HUES64 (cell line): ENCODE measurements at regions not wholly inside any gene's neighbourhood (a gene's known extent, or its start where the extent isn't known, plus 50 kb on each side); places are given as distances from the start of the nearest gene placed in this dataset.
"Not testable (repeated sequence)": the region's sequence is repeated elsewhere in the genome, so short reads cannot be mapped to it uniquely, and the experiment has no call there.

Source experiments
- H3K27ac ChIP-seq: 2 replicates; pipeline ENCODE4 v1.7.0; 2013; ENCODE audit warnings: low read depth, low read length, inconsistent platforms
- H3K27me3 ChIP-seq: 2 replicates; pipeline ENCODE4 v1.6.1; 2013; ENCODE audit warnings: mild to moderate bottlenecking, low read length; ENCODE audit not compliant: insufficient read depth
- H3K36me3 ChIP-seq: 2 replicates; pipeline ENCODE4 v1.6.1; 2013; ENCODE audit warnings: mild to moderate bottlenecking, low read length; ENCODE audit not compliant: insufficient read depth
- H3K4me1 ChIP-seq: 2 replicates; pipeline ENCODE4 v1.6.1; 2013; ENCODE audit warnings: mild to moderate bottlenecking, low read length, moderate library complexity; ENCODE audit not compliant: insufficient read depth
- H3K4me3 ChIP-seq: 2 replicates; pipeline ENCODE4 v1.5.1; 2013; ENCODE audit warnings: mild to moderate bottlenecking, low read length, moderate library complexity
- H3K9ac ChIP-seq: 2 replicates; pipeline ENCODE4 v1.6.1; 2013; ENCODE audit warnings: mild to moderate bottlenecking, low read depth, low read length
- H3K9me3 ChIP-seq: 2 replicates; pipeline ENCODE4 v1.6.1; 2013; ENCODE audit warnings: low read depth, low read length; ENCODE audit not compliant: insufficient read depth
- WGBS: fragments of 150-250, 120-280 bp; methylation state at CpG from one replicate; pipeline ENCODE4 v1.1.7; 2013; ENCODE audit warnings: missing lambda C conversion rate; 5-methylcytosine and 5-hydroxymethylcytosine counted together

GRCh38 chr15:100770661-100771584 lies 108.7 kb upstream of the ALDH1A3 start:
- Histone ChIP-seq H3K9ac (no peak overlapping the region), H3K4me1 (peaks cover 19% of the 10 kb centered on the region), H3K9me3 (peaks cover 8% of the 10 kb centered on the region), H3K27me3 (no peaks in the 10 kb centered on the region), H3K27ac (no peak overlapping the region), H3K4me3 (no peak overlapping the region), H3K36me3 (no peaks in the 10 kb centered on the region)
- 89% methylated on average over 10 of the region's 12 CpGs for WGBS

GRCh38 chr15:100771746-100772145 lies 107.9 kb upstream of the ALDH1A3 start:
- no peaks in the 10 kb centered on the region for H3K27me3 ChIP-seq
- H3K4me3 ChIP-seq = no peak overlapping the region
- WGBS = 86% methylated on average over 4 of the region's 4 CpGs
- peaks cover 12% of the 10 kb centered on the region for H3K9me3 ChIP-seq
- no peak overlapping the region for H3K27ac ChIP-seq
- H3K4me1 ChIP-seq = peaks cover 13% of the 10 kb centered on the region
- no peaks in the 10 kb centered on the region for H3K36me3 ChIP-seq
- no peak overlapping the region for H3K9ac ChIP-seq

- WGBS = 70% methylated on average over 6 of the region's 6 CpGs
These were observed 107.2 kb upstream of the ALDH1A3 start for GRCh38 chr15:100772478-100772877.

GRCh38 chr15:100772892-100773520 lies 106.6 kb upstream of the ALDH1A3 start:
- Histone ChIP-seq H3K36me3 (no peaks in the 10 kb centered on the region), H3K9me3 (peaks cover 12% of the 10 kb centered on the region), H3K4me3 (no peak overlapping the region), H3K27ac (no peak overlapping the region), H3K27me3 (no peaks in the 10 kb centered on the region), H3K4me1 (peaks cover 13% of the 10 kb centered on the region), H3K9ac (peak overlapping the region; percentile 35; the same call in 1 of the 2 replicates)
- WGBS = 88% methylated on average over 8 of the region's 9 CpGs

More at GRCh38 chr15:100772478-100772877, 107.2 kb upstream of the ALDH1A3 start:
- Histone ChIP-seq H3K9me3 (peaks cover 12% of the 10 kb centered on the region), H3K36me3 (no peaks in the 10 kb centered on the region), H3K27me3 (no peaks in the 10 kb centered on the region), H3K4me1 (peaks cover 13% of the 10 kb centered on the region), H3K4me3 (no peak overlapping the region), H3K9ac (no peak overlapping the region), H3K27ac (no peak overlapping the region)

- H3K27ac ChIP-seq, H3K9ac ChIP-seq, H3K27me3 ChIP-seq, H3K36me3 ChIP-seq, H3K4me3 ChIP-seq: not testable (repeated sequence)
- WGBS = 93% methylated on average over 23 of the region's 28 CpGs
- peaks cover 13% of the 10 kb centered on the region for H3K4me1 ChIP-seq
- H3K9me3 ChIP-seq = peaks cover 12% of the 10 kb centered on the region
These were observed 105.6 kb upstream of the ALDH1A3 start for GRCh38 chr15:100774044-100774443.

- Histone ChIP-seq H3K9me3 (peaks cover 12% of the 10 kb centered on the region), H3K27me3 (no peaks in the 10 kb centered on the region), H3K9ac (no peak overlapping the region), H3K4me3 (no peak overlapping the region), H3K36me3 (no peaks in the 10 kb centered on the region), H3K4me1 (peaks cover 13% of the 10 kb centered on the region), H3K27ac (no peak overlapping the region)
- 94% methylated on average over 12 of the region's 12 CpGs for WGBS
These were observed 103.9 kb upstream of the ALDH1A3 start for GRCh38 chr15:100775581-100776185.

- no peak overlapping the region for H3K9ac ChIP-seq
- no peaks in the 10 kb centered on the region for H3K36me3 ChIP-seq
- H3K9me3 ChIP-seq = peaks cover 12% of the 10 kb centered on the region
- H3K4me3 ChIP-seq = no peak overlapping the region
- no peaks in the 10 kb centered on the region for H3K27me3 ChIP-seq
- WGBS = 93% methylated on average over 2 of the region's 2 CpGs
- H3K27ac ChIP-seq = no peak overlapping the region
- H3K4me1 ChIP-seq = peaks cover 5% of the 10 kb centered on the region
These were observed 101.8 kb upstream of the ALDH1A3 start for GRCh38 chr15:100777821-100778220.

GRCh38 chr15:100778831-100779288 lies 100.8 kb upstream of the ALDH1A3 start:
- no peaks in the 10 kb centered on the region for H3K27me3 ChIP-seq
- H3K27ac ChIP-seq = no peak overlapping the region

GRCh38 chr15:100779331-100780207 lies 100.1 kb upstream of the ALDH1A3 start:
- peaks cover 12% of the 10 kb centered on the region for H3K9me3 ChIP-seq
- H3K27ac ChIP-seq = no peak overlapping the region
- H3K36me3 ChIP-seq = no peaks in the 10 kb centered on the region
- H3K4me1 ChIP-seq = no peaks in the 10 kb centered on the region
- 95% methylated on average over 17 of the region's 17 CpGs for WGBS
- no peaks in the 10 kb centered on the region for H3K27me3 ChIP-seq
- no peak overlapping the region for H3K9ac ChIP-seq
- H3K4me3 ChIP-seq = no peak overlapping the region

More at GRCh38 chr15:100778831-100779288, 100.8 kb upstream of the ALDH1A3 start:
- H3K4me1 ChIP-seq = no peaks in the 10 kb centered on the region
- WGBS = 88% methylated on average over 18 of the region's 18 CpGs
- peaks cover 12% of the 10 kb centered on the region for H3K9me3 ChIP-seq
- H3K4me3 ChIP-seq = no peak overlapping the region
- H3K36me3 ChIP-seq = no peaks in the 10 kb centered on the region
- H3K9ac ChIP-seq = no peak overlapping the region

- Histone ChIP-seq H3K27ac (no peak overlapping the region), H3K4me1 (no peaks in the 10 kb centered on the region), H3K9me3 (peaks cover 9% of the 10 kb centered on the region), H3K27me3 (no peaks in the 10 kb centered on the region), H3K9ac (no peak overlapping the region), H3K4me3 (no peak overlapping the region), H3K36me3 (no peaks in the 10 kb centered on the region)
- WGBS = 93% methylated on average over 13 of the region's 13 CpGs
These were observed 99.3 kb upstream of the ALDH1A3 start for GRCh38 chr15:100780208-100780800.
